NCI-H2196 (cell line): ENCODE measurements at regions not wholly inside any gene's neighbourhood (a gene's known extent, or its start where the extent isn't known, plus 50 kb on each side); places are given as distances from the start of the nearest gene placed in this dataset.
"Not testable (repeated sequence)": the region's sequence is repeated elsewhere in the genome, so short reads cannot be mapped to it uniquely, and the experiment has no call there.

Source experiments
- DNase-seq: peaks from one replicate; lab custom pipeline; 2025; ENCODE audit not compliant: unreplicated experiment; lab: John Stamatoyannopoulos, UW

DNA sequence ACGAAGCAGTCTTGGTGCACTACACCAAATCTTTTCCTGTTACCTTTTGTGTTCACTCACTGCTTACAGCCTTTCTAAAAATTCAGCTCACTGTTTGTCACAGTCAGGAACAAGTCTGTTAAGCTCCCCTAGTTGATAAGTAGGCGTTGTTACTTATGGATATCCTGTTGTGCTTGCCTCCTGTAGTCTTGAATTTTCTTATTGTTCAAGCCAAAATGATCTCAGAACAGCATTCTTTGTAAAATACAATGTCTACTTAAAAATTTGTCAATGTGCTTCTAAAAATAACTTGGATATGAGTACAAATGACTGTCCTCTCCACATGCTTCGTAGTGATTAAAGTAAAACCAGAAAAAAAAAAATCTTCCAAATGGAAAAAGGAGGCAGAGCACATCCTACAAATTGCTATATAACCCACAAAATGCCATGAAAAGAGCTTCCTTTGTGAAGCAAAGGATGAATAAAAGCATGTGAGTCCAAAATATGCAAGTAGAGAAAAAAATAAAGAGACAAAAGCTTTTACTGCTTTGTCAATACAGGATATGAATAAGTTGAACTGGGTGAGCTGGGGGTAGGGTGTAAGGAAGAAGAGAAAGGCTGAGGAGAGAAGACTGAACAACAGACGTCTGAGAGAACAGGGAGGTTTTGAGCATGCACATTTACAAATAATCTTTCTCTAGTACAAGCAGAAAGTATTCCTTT lies 228.9 kb upstream of the ADGRL4 start:
- DNase-seq = no peak

DNA sequence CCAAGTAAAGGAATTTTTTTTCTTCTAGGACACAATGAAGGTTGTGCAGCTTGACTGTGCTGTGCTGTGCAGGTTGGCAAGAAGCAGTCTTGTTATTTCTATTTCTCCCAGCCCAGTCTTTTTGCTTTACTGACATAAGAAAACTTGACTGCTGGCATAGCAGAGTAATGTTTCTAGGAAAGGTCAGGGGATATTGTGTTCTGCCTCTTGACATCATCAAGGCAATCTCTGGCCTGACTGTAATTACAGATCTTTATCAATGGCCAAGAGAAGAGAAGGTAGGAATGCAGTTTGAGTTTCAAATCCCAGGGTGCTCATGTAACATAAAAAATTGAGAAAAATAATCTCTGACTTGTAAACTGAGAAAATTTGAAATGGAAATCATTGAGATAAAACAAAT lies 226.3 kb upstream of the ADGRL4 start:
- DNase-seq = no peak

DNA sequence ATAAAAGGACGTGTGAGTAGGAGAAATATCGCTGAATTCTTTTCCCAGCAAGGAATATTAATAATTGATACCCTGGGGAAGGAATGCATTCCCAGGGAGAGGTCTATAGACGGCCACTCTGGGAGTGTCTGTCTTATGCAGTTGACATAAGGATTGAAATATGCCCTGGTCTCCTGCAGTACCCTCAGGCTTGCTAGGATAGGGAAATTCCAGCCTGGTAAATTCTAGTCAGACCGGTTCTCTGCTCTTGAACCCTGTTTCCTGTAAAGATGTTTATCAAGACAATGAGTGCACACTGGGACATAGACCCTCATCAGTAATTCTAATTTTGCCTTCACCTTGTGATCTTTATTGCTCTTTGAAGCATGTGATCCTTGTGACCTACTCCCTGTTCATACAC lies 224.2 kb upstream of the ADGRL4 start:
- DNase-seq = not testable (repeated sequence)

DNA sequence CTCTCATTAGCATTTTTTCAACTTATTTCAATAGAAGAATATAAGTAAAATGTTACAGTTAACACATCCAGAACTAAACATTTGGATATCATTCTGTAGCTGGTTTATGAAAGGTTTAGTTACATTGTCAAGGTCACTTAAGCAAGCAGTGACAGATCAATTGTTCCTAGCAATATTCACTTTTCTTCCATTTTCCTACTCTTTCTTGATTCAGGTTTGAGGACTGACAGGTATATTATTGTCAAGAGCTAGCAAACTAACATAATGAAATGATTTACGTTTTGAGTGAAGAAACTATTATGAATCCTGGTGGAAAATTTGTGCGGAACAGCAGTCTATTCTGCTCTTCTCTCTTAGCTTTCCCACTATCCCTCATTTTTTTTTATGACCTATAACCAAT lies 220.4 kb upstream of the ADGRL4 start:
- DNase-seq = no peak

DNA sequence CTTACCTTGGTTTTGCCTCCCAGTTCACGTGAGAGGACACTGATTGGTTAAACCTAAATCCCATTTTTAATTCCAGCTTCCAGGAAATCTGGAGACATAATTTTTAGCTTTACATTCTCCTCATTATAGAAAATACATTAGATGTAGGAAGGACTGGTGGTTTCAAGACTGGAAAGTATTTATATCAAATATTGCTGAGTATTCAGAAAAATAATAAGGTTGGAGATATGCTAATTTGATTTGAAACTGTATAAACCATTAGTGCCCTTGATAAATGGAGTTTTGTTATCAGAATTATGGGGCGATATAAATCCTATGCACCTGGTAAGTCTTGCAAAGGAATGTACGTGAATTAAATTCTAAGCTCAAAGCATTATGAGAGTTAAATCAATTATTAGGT lies 218.0 kb upstream of the ADGRL4 start:
- no peak for DNase-seq

DNA sequence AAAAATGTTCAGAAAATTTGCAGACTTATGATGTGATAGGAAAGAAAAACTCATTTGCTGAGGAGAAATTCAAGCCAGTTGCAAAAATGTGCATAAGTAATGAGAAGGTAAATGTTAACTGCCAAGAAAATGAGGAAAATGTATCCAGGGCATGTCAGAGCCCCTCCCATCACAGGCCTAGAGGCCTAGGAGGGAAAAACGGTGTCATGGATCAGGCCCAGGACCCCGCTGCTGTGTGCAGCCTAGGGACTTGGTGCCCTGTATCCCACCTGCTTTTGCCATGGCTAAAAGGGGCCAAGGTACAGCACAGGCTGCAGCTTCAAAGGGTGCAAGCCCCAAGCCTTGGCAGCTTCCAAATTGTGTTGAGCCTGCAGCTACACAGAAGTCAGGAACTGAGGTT lies 214.0 kb upstream of the ADGRL4 start:
- DNase-seq = no peak

DNA sequence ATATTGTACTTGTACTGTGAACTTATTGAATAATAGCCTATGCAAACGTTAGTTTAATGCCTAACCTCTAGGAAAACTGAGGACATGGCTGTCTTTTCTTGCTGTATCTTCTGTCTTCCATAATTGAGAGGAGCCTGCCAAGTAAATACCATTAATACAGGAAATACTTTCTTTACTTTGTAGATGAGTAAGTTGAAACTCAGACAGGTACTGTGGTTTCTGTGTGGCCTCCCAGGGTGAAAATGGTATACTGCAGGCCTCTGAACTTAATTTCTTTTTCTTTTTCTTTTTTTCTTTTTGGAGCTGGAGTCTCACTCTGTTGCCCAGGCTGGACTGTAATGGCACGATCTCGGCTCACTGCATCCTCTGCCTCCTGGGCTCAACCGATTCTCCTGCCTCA lies 208.8 kb upstream of the ADGRL4 start:
- no peak for DNase-seq

DNA sequence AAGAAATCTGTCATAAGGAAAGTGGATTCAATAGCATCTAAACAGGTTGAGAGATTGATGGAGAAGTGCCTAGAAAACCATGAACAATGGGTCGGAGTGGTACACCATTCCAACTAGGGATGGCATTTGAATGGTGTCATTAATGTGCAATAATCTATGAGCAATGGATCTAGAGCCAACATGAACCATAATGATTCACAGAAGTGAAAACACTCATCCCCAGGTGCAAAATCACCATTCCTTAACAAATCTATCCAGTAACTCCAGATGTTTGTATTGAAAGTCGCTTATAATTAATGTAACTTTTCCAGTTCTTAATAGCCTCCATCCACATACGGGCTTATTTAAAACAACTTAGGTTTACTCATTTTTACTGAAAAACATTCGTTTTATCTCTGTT lies 201.3 kb upstream of the ADGRL4 start:
- DNase-seq = no peak

DNA sequence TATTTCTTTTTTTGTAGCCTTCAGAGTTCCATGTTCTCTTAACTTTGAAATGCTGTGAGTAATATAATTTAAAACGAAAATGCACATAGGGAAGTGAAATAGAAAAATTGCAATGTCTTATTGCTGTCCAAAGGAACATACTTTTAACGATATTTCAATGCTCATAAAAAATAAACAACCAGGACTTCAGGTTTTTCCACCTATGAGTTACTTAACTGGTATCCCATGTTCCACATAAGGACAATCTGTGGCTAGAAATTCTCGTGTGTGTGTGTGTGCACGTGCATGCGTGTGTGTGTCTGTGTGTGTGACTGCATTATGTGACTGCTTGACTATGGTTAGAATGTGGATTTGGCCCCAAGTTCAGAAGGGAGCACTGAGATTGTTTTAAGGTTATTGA lies 200.8 kb upstream of the ADGRL4 start:
- DNase-seq = no peak

DNA sequence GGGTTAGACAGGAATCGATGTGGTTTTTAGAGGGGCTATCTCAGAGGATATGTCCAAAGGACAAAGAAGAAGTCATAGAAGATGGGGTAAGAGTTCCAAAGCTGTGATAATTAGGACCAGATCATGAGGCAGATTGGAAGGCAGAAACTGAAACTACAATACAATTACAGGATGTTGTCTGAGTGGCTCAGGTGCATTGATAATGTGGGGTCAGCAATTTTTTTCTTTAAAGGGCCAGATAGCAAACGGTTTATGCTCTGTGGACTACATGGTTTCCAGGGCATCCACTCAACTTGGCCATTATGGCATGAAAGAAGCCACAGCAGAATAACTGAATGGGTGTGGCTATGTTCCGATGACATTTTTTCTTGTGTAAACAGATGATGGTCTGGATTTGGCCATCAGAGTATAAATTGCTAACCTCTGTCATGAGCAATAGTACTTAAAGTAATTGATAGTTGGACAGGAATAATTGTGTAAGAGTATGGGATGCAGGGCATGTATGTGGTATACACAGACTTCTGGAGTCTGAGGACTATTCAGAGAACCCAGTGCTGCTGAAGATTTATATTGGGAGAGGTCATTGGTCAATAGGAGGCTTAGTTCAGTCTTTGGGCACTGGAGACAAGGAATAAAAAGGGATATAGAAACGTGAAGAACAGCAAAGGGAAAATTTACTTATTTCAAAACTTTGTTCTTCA lies 198.4 kb upstream of the ADGRL4 start:
- no peak for DNase-seq

DNA sequence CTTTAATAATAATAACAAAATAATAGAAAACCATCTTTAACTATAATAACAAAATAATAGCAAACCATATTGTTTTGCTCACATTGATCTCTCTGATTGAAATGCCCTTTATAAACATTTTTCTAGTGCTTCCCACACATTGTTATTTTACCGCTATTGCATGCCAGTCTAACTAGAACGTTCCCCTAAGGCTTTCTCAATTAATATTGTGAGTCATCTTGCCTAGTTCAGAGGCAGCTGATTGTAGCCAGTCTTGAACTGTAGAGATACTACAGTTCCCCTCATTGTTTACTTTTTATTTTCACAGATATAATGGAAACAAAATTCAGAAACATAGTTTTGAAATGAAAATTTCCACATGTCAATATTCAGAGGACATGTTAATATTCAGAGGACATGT lies 192.3 kb upstream of the ADGRL4 start:
- no peak for DNase-seq

DNA sequence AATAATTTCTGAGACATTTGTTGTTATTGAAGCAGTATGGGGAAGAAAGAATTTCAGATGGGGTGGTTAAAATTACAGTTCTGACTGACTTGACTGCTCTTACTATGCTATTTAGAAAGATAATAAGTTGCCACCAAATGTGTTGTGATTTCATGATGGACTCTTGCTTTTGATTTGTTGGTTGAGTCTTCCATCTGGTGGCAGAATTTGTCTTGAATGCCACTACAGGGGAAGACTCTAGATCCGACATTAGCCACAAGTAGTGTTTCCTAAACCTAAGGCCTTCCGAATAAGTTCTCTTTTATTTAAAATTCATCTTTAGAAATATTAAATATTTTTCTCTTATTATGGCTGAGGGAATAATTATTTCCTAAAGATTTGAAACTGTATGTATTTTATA lies 190.9 kb upstream of the ADGRL4 start:
- DNase-seq = no peak

DNA sequence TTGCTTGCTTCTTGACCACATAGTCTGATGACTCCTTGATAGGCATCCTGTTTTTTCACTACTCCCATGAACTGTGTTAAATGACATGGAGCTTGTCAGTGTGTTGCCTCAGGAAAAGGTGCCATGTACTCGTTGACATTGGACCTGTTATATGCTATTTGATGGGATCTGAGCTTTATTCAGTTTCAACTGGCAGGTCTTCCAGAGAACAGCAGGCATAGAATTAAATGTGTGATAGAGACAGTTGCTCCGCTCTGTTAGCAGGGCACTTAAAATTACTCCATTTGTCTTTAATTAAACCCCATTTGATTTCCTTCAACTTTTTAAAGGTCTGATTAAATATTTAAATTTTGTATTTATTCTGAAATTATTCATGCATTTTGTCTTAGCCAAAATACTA lies 189.7 kb upstream of the ADGRL4 start:
- DNase-seq = no peak

DNA sequence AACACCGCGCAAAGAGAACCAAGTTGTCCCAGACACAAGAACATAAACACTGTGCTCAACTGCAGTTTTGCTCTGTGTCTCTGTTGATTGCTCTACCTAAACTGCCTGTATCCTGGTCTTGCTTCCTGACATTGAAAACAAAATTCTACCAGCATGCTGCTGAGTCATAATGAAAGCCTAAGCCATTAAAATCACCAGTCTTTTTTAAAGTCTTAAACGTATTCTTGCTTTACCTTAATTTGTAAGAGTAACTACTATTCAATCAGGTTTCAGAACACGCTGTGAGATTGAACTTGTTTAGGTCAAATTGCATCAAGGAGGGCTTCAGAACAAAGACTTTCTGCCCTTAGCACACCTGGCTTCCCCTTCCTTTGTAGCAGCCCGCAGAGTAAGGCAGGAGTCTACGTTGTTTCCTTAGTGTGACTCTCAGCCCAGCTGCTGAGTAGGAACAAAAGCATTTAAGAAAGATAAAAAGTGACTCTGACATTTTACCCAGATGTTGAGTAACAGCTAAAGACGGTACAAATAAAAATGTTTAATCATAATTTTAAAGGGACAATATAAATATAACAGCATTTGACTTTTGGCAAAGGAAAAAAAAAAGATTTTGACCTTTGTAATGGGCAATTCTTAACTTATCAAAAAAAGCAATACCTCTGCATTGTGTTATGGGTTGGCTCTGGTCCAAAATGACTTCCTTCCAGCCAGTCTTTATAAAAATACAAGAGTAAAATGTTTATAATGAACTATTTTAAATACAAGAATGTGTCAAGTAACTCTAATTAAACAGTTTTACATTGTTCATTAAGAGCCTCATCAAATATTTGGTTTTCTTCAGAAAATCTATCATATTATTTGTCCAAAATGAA lies 186.9 kb upstream of the ADGRL4 start:
- DNase-seq = no peak

DNA sequence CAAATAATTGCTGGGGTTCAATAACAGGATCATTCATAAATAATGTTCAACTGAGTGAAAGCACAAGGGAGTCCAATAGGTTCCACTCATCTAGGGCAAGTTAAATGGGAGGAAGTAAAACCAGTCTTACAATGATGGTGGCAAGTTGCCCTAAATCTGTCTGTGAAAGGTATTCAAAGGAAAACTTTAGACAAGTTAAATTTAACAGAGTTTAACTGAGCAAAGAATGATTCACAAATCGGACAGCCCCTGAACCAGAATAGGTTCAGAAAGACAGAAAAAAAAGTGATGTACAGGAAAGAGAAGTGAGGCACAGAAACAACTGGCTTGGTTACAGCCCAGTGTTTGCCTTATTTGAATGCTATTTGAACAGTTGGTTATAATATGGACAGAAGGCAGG lies 183.5 kb upstream of the ADGRL4 start:
- no peak for DNase-seq

DNA sequence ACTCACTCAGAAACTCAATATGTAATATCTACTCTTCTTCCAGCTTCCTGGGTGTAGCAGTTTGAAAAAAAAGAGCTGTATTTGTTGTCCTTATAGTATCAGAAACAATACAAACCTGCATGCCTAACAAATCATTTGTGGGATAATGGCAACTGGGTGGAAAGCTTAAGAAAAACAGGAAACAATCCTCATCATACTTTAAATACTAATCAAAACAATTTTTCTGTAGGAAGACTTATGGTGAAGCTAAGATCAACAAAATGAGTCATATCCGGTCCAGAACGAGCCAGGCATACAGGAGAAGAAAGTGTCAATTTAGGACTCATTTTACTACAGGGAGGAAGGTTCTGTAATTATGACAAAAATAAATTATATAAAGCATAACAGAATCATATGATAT lies 181.8 kb upstream of the ADGRL4 start:
- no peak for DNase-seq

DNA sequence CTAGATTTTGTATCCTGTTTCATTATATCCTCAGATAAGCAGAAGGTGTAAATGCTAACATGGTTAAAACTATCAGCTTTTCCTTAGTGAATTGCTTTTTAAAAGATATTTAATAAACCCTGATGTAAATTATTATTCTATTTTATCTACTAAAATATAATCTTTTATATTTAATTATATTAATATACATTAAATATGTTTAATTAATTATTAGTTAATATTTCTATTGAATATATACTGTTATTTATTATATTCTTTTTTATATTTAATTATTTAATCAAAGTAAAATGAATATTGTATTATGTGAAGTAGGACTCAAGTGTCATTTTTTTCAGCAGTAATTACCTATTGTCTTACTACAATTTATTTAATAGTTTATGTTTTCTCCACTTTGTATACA lies 179.7 kb upstream of the ADGRL4 start:
- DNase-seq = no peak

DNA sequence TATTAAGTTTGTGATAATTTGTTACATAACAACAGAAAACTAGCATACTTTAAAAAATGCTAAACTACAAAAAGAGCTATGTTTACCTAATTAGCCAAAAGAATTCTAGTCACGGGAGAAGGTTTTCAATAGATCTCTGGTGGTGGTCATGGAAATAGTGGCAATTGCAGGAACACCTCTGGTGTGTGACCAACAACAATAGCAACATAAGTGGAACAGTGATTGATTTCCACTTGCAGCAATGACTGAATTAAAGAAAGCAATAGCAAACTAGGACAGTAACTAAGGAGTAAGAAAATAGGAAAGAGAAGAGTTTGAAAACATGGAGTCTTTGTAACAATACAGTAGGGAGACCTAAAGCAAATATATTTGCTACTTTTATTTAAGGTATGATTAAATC lies 171.3 kb upstream of the ADGRL4 start:
- no peak for DNase-seq

DNA sequence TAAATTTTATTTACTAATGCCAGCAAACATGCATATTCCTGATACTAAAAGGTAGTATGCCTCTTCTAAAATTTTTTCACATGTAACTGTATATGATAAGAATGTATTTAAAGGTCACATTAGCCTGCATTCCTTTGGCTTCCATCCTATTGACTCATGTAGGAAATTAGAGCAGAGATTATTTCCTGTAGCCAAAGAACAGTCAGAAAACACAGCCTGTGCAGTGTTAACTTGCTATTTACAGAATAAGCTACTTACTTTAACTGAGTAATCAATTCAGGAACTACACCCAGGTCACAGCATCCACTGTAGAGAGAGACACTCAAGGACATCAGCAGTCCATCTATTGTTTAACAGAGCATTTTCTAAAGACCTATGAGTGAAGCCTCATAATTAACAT lies 154.5 kb upstream of the ADGRL4 start:
- no peak for DNase-seq

DNA sequence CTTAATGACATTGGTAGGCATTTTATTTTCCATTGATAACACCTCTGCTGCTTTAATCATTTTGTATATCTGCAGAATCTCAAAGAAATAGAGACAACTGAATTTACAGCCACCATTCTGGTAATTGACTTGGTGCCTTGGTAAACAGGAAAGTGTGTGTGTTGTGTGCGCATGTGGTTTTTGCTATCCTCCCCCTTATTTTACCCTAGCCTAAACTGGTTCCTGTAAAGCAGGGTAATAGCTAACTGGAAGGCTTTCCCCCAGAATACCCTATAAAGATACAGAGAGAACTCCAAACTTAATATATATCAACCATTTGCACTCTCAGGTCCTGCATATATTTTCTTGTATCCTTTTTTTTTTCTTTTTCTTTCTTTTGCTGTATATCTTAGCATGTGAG lies 149.5 kb upstream of the ADGRL4 start:
- DNase-seq = no peak

DNA sequence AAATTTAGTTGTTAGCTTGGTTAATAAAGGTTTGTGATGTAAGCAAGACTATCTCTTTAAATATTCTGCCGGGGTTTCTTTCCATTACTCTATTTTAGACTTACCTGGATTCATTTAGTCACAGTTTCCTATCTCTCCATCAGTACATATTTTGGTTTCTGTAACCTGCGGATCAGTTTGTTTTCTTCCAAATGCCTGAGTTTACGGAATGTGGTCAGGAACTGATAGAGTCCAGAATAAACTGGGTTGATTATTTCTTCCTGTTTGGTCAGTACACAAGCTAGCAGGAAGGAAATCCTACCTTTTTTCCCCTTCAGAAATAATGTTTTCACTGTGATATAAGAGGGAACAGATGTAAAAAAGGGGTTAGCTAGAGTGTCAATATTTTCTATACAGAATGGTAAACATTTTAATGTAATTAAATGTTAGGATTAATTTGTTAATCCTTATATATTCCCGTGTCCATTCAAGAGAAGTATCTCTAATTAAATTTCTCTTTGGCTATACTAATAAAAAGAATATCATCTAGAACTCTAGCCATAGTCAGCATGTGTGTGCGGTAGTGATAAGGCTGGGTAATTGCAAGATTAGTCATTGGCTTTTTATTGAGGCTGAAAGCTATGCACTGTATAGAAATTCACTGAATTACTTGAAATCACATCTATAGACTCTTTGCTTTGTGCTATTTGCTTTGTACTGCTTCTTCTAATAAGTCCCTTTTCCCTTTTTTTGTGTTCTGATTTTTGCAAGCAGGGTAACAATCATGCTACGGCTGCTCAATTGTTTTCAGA lies 144.7 kb upstream of the ADGRL4 start:
- DNase-seq = no peak
